ENCODE measurements at regions not wholly inside any gene's neighbourhood (a gene's known extent, or its start where the extent isn't known, plus 50 kb on each side); places are given as distances from the start of the nearest gene placed in this dataset.

GRCh38 chr3:187924651-187925050 is 179.4 kb upstream of the BCL6 start:
- TF ChIP-seq CTCF (IDR thresholded peaks at IDR 0.05; ENCODE audit: low read depth, low read length, missing control alignments): no peak
- no peak overlapping the region for H3K4me3 ChIP-seq (replicated peaks; ENCODE audit: low read depth, low read length)
- DNase-seq (ENCODE audit: extremely low read depth, low read depth): no peak

GRCh38 chr3:187925326-187925725 is 180.1 kb upstream of the BCL6 start:
- TF ChIP-seq CTCF (IDR thresholded peaks at IDR 0.05; ENCODE audit: low read depth, low read length, missing control alignments): no peak
- H3K4me3 ChIP-seq (replicated peaks; ENCODE audit: low read depth, low read length): no peak overlapping the region
- no peak for DNase-seq (ENCODE audit: extremely low read depth, low read depth)

GRCh38 chr3:187926620-187927019 is 181.4 kb upstream of the BCL6 start:
- no peak for TF ChIP-seq CTCF (IDR thresholded peaks at IDR 0.05; ENCODE audit: low read depth, low read length, missing control alignments)
- no peak for DNase-seq (ENCODE audit: extremely low read depth, low read depth)
- no peak overlapping the region for H3K4me3 ChIP-seq (replicated peaks; ENCODE audit: low read depth, low read length)

- TF ChIP-seq CTCF (IDR thresholded peaks at IDR 0.05; ENCODE audit: low read depth, low read length, missing control alignments): no peak
- no peak for DNase-seq (ENCODE audit: extremely low read depth, low read depth)
- no peak overlapping the region for H3K4me3 ChIP-seq (replicated peaks; ENCODE audit: low read depth, low read length)
Measured at GRCh38 chr3:187927565-187927964, 182.3 kb upstream of the BCL6 start.

GRCh38 chr3:187929112-187929816 is 184.0 kb upstream of the BCL6 start:
- no peak for TF ChIP-seq CTCF (IDR thresholded peaks at IDR 0.05; ENCODE audit: low read depth, low read length, missing control alignments)
- no peak for DNase-seq (ENCODE audit: extremely low read depth, low read depth)
- H3K4me3 ChIP-seq (replicated peaks; ENCODE audit: low read depth, low read length): no peak overlapping the region

GRCh38 chr3:187930021-187930420 is 184.8 kb upstream of the BCL6 start:
- no peak overlapping the region for H3K4me3 ChIP-seq (replicated peaks; ENCODE audit: low read depth, low read length)
- TF ChIP-seq CTCF (IDR thresholded peaks at IDR 0.05; ENCODE audit: low read depth, low read length, missing control alignments): no peak
- DNase-seq (ENCODE audit: extremely low read depth, low read depth): no peak

GRCh38 chr3:187931101-187931500 is 185.8 kb upstream of the BCL6 start:
- no peak overlapping the region for H3K4me3 ChIP-seq (replicated peaks; ENCODE audit: low read depth, low read length)
- DNase-seq (ENCODE audit: extremely low read depth, low read depth): no peak
- TF ChIP-seq CTCF (IDR thresholded peaks at IDR 0.05; ENCODE audit: low read depth, low read length, missing control alignments): no peak
